AG10803 (cell line): ENCODE measurements at regions not wholly inside any gene's neighbourhood (a gene's known extent, or its start where the extent isn't known, plus 50 kb on each side); places are given as distances from the start of the nearest gene placed in this dataset.
"Not testable (repeated sequence)": the region's sequence is repeated elsewhere in the genome, so short reads cannot be mapped to it uniquely, and the experiment has no call there.

Source experiments
- DNase-seq: peaks from one replicate; pipeline ENCODE4 v3.0.0; 2010; ENCODE audit warnings: low read depth
- H3K4me3 ChIP-seq: 2 replicates; pipeline ENCODE4 v1.5.1; 2011; ENCODE audit warnings: mild to moderate bottlenecking, low read length, control low read depth
- CTCF ChIP-seq: conservative IDR thresholded peaks from 2 replicates; pipeline ENCODE4 v1.5.1; 2011; ENCODE audit warnings: mild to moderate bottlenecking, low read length, control low read depth, inconsistent platforms

- no peak overlapping the region for H3K4me3 ChIP-seq
- TF ChIP-seq CTCF = no peak
- no peak for DNase-seq
These were observed 253.9 kb downstream of the CEMIP2 start for GRCh38 chr9:71514344-71514975.

- H3K4me3 ChIP-seq = no peak overlapping the region
- no peak for DNase-seq
- no peak for TF ChIP-seq CTCF
These were observed 259.3 kb downstream of the CEMIP2 start for GRCh38 chr9:71509054-71509453.

GRCh38 chr9:71508141-71508540 is 260.2 kb downstream of the CEMIP2 start:
- not testable (repeated sequence) for DNase-seq, H3K4me3 ChIP-seq

- no peak overlapping the region for H3K4me3 ChIP-seq
- TF ChIP-seq CTCF = no peak
- DNase-seq = peak; percentile 49
These were observed 261.5 kb downstream of the CEMIP2 start for GRCh38 chr9:71506821-71507220.

- no peak overlapping the region for H3K4me3 ChIP-seq
- no peak for TF ChIP-seq CTCF
- no peak for DNase-seq
These were observed 263.7 kb downstream of the CEMIP2 start for GRCh38 chr9:71504636-71505035.

- TF ChIP-seq CTCF = no peak
- no peak for DNase-seq
These were observed 269.6 kb downstream of the CEMIP2 start for GRCh38 chr9:71498691-71499090.

GRCh38 chr9:71490810-71491209 is 277.5 kb downstream of the CEMIP2 start:
- peak; percentile 33 for TF ChIP-seq CTCF
- no peak overlapping the region for H3K4me3 ChIP-seq
- DNase-seq = no peak

More at GRCh38 chr9:71498691-71499090, 269.6 kb downstream of the CEMIP2 start:
- H3K4me3 ChIP-seq = no peak overlapping the region

- peak; percentile 62 for DNase-seq
- TF ChIP-seq CTCF = peak; percentile 10; the same call in 1 of the 2 replicates
- H3K4me3 ChIP-seq = no peak overlapping the region
These were observed 281.3 kb downstream of the CEMIP2 start for GRCh38 chr9:71487061-71487460.
